ENCODE measurements at regions not wholly inside any gene's neighbourhood (a gene's known extent, or its start where the extent isn't known, plus 50 kb on each side); places are given as distances from the start of the nearest gene placed in this dataset.

DNA sequence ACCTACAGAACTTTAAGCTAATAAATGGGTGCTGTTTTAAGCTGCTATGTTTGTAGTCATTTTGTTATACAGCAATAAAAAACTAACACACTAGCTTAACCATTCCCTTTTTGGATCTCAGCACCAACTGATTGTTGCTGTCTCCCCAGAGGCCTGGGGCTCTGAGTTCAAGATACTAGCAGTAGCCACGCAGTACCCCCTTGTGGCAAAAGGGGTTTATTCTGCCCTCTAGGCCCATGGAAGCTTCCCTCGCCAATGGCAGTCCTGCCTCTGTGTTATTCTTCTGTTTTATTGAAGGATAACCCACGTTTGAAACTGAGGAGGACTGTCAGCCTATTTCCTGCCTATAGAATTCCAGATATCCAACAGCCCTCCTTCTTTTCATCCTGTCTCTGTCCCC lies 455.3 kb upstream of the ATP2B1 start:
- TF ChIP-seq, protein P1, sequence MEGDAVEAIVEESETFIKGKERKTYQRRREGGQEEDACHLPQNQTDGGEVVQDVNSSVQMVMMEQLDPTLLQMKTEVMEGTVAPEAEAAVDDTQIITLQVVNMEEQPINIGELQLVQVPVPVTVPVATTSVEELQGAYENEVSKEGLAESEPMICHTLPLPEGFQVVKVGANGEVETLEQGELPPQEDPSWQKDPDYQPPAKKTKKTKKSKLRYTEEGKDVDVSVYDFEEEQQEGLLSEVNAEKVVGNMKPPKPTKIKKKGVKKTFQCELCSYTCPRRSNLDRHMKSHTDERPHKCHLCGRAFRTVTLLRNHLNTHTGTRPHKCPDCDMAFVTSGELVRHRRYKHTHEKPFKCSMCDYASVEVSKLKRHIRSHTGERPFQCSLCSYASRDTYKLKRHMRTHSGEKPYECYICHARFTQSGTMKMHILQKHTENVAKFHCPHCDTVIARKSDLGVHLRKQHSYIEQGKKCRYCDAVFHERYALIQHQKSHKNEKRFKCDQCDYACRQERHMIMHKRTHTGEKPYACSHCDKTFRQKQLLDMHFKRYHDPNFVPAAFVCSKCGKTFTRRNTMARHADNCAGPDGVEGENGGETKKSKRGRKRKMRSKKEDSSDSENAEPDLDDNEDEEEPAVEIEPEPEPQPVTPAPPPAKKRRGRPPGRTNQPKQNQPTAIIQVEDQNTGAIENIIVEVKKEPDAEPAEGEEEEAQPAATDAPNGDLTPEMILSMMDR (IDR thresholded peaks at IDR 0.05), result no peak
- no peak for TF ChIP-seq POLR2A (IDR thresholded peaks at IDR 0.05)
- no peak for TF ChIP-seq POLR2AphosphoS5 (IDR thresholded peaks at IDR 0.05; ENCODE audit: insufficient read depth in 1 of 2, low read depth in 1 of 2)

Measured in vagina (tissue), 2 donors.